Ovary (tissue), 3 donors: ENCODE measurements at regions not wholly inside any gene's neighbourhood (a gene's known extent, or its start where the extent isn't known, plus 50 kb on each side); places are given as distances from the start of the nearest gene placed in this dataset.

Experiments
- CTCF ChIP-seq, 3 donors: fragments of 450-650 bp in 2 of 3; fragments of 200-600 bp in 1 of 3; IDR thresholded peaks; one replicate each; pipeline versions ENCODE4 v1.5.1 to v1.8.0; 2016 to 2022; ENCODE audit warnings: antibody characterized with exemption in 3 of 3, mild to moderate bottlenecking in 1 of 3
- EP300 ChIP-seq: sonication (generic); formaldehyde crosslinking; IDR thresholded peaks from one replicate; pipeline ENCODE4 v1.6.1; 2017; ENCODE audit warnings: antibody characterized with exemption
- POLR2A ChIP-seq: fragments of 450-650 bp; IDR thresholded peaks from one replicate; pipeline ENCODE4 v1.6.1; 2017; ENCODE audit warnings: antibody characterized with exemption, mild to moderate bottlenecking, moderate library complexity
- donor health status: DM: no; HTN: no; CAD: no.

GRCh38 chr16:26905336-26905735 lies 161.4 kb upstream of the C16orf82 start:
- TF ChIP-seq CTCF (IDR thresholded peaks at IDR 0.05) (no peak), POLR2A (no peak), EP300 (no peak)
